ENCODE measurements at regions not wholly inside any gene's neighbourhood (a gene's known extent, or its start where the extent isn't known, plus 50 kb on each side); places are given as distances from the start of the nearest gene placed in this dataset.

DNA sequence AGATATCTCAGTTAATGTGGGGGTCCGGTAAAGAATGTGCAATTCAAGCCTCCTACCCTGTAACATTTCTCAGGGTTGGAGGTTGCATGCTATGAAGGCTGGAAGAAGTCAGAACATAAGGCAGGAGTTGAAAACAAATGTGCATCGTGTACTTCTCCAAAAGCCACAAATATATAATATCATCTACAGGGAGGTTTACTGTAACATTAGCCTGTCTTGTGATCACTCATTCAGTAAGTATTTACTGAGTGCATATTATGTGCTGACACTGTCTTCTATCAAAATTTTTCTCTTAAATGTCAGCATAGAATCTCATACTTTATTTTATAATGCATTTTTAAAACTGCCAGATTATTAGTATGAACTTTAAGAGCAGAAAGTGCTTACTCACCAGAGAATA lies 105.6 kb upstream of the ZNF366 start:
- H3K4me1 ChIP-seq (ENCODE audit: control insufficient read depth, insufficient read depth, low read length): peaks cover 8% of the 10 kb centered on the region
- H3K36me3 ChIP-seq (ENCODE audit: control insufficient read depth, insufficient read depth, low read length): no peaks in the 10 kb centered on the region
- H3K27me3 ChIP-seq (ENCODE audit: control insufficient read depth, insufficient read depth, low read length): no peaks in the 10 kb centered on the region
- no peaks in the 10 kb centered on the region for H3K9me3 ChIP-seq (ENCODE audit: control insufficient read depth, low read length)
- H3K9ac ChIP-seq (ENCODE audit: low read length): no peak overlapping the region
- no peak overlapping the region for H3K4me3 ChIP-seq (ENCODE audit: low read length)

DNA sequence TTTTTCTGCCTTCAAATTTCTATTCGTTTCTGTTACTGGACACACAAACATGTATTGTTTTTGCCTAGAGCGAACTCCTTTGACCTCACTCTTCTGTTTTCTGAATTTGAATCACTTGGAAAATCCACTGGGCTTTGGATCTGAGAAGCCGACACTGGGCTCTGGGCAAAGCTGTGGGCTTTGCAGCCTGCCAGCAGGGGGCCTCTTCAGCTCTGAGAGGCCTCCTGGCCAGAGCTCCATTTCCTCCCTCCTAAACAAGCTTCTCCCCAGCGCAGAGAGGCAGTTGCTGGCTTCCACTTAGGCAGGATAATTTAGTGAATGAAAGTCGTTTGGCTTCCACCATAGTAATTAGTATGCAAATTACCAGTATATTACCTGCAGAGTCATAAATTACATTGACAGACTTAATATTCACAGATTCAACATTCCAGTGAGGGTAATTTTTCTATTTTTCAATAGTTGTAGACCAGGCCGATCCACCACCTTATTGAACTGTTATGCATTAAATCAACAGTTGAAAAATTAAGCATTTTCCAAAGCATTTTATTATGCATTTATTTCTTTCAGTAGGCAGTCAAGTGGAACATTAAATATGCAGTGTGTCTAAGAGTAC lies 104.0 kb upstream of the ZNF366 start:
- Histone ChIP-seq H3K27me3 (ENCODE audit: control insufficient read depth, insufficient read depth, low read length) (no peaks in the 10 kb centered on the region), H3K9ac (ENCODE audit: low read length) (no peak overlapping the region), H3K9me3 (ENCODE audit: control insufficient read depth, low read length) (no peaks in the 10 kb centered on the region), H3K36me3 (ENCODE audit: control insufficient read depth, insufficient read depth, low read length) (no peaks in the 10 kb centered on the region), H3K4me1 (ENCODE audit: control insufficient read depth, insufficient read depth, low read length) (peaks cover 8% of the 10 kb centered on the region), H3K4me3 (ENCODE audit: low read length) (no peak overlapping the region)

DNA sequence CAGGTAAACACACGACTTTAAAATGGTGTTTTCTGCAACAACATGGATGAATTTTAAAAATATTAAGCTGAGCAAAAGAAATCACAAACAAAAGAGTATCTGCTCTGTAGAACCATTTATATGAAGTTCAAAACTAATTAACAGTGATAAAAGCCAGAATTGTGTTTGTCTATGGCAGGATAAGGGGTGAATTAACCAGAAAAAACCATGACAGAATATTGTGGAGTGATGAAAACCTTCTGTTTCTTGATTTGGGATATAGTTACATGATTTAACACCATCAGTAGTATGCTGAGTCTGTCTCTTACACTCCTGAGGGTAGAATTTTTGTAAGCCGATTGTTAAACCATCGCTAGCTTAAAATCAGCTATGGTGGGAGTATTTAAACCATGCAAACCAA lies 101.7 kb upstream of the ZNF366 start:
- H3K36me3 ChIP-seq (ENCODE audit: control insufficient read depth, insufficient read depth, low read length): no peaks in the 10 kb centered on the region
- H3K9me3 ChIP-seq (ENCODE audit: control insufficient read depth, low read length): no peaks in the 10 kb centered on the region
- peaks cover 17% of the 10 kb centered on the region for H3K4me1 ChIP-seq (ENCODE audit: control insufficient read depth, insufficient read depth, low read length)
- no peak overlapping the region for H3K9ac ChIP-seq (ENCODE audit: low read length)
- H3K4me3 ChIP-seq (ENCODE audit: low read length): no peak overlapping the region
- no peaks in the 10 kb centered on the region for H3K27me3 ChIP-seq (ENCODE audit: control insufficient read depth, insufficient read depth, low read length)

DNA sequence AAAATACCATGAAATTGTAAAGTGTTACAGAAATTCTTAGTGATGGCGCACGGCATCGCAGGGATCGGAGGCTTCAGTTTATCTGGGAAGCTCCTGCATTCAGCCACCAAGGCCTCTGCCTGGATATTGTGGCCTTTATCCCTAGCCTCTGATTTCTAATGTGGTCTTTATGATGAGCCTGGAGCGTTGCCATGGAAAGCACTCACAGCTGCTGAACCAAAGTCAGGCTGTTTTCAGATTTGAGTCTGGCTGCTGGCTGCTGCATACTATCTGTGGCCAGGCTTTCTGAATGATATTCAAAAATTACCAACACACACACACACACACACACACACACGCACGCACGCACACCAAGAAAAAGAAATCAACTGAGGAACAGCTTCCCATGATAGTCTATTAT lies 101.1 kb upstream of the ZNF366 start:
- Histone ChIP-seq H3K9me3 (ENCODE audit: control insufficient read depth, low read length) (no peaks in the 10 kb centered on the region), H3K4me1 (ENCODE audit: control insufficient read depth, insufficient read depth, low read length) (peaks cover 23% of the 10 kb centered on the region), H3K36me3 (ENCODE audit: control insufficient read depth, insufficient read depth, low read length) (no peaks in the 10 kb centered on the region), H3K27me3 (ENCODE audit: control insufficient read depth, insufficient read depth, low read length) (no peaks in the 10 kb centered on the region), H3K4me3 (ENCODE audit: low read length) (no peak overlapping the region), H3K9ac (ENCODE audit: low read length) (no peak overlapping the region)

DNA sequence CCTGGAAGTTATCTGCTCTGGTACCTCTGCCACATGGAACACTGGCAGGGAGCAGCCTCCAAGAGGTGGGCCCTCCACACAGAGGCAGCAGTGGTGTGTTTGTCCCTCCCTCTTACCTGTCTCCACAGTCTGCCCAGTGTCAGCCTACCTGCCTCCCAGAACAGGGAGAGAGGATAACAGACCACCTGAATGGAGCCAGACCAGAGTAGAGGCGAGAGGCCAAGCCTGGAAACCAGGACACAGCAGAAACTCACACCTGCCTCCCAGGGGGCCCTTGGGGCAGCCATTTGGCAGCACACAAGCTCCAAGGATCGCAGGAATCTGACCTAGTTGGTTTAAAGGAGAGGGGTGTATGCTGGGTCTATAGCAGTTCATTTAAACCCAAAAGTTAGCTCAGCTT lies 100.2 kb upstream of the ZNF366 start:
- peaks cover 32% of the 10 kb centered on the region for H3K4me1 ChIP-seq (ENCODE audit: control insufficient read depth, insufficient read depth, low read length)
- H3K27me3 ChIP-seq (ENCODE audit: control insufficient read depth, insufficient read depth, low read length): no peaks in the 10 kb centered on the region
- no peaks in the 10 kb centered on the region for H3K9me3 ChIP-seq (ENCODE audit: control insufficient read depth, low read length)
- no peaks in the 10 kb centered on the region for H3K36me3 ChIP-seq (ENCODE audit: control insufficient read depth, insufficient read depth, low read length)
- no peak overlapping the region for H3K4me3 ChIP-seq (ENCODE audit: low read length)
- H3K9ac ChIP-seq (ENCODE audit: low read length): no peak overlapping the region

DNA sequence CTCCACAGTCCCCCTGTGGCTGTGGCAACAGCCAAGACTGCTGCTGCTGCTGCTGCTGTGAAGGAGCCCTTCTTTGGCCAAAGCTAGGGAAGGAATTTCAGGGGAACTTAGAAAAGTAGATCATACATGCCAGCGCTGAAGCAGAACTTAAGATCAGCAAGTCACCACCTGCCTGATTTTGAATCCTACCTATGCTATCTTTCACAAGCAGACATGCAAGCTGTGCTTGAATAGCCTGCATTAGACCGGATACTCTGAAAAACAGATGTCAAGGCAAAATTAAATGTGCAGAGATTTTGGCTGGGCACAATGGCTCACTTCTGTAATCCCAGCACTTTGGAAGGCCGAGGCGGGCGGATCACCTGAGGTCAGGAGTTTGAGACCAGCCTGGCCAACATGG lies 99.3 kb upstream of the ZNF366 start:
- Histone ChIP-seq H3K4me3 (ENCODE audit: low read length) (no peak overlapping the region), H3K36me3 (ENCODE audit: control insufficient read depth, insufficient read depth, low read length) (no peaks in the 10 kb centered on the region), H3K9me3 (ENCODE audit: control insufficient read depth, low read length) (no peaks in the 10 kb centered on the region), H3K9ac (ENCODE audit: low read length) (no peak overlapping the region), H3K27me3 (ENCODE audit: control insufficient read depth, insufficient read depth, low read length) (no peaks in the 10 kb centered on the region), H3K4me1 (ENCODE audit: control insufficient read depth, insufficient read depth, low read length) (peaks cover 36% of the 10 kb centered on the region)

DNA sequence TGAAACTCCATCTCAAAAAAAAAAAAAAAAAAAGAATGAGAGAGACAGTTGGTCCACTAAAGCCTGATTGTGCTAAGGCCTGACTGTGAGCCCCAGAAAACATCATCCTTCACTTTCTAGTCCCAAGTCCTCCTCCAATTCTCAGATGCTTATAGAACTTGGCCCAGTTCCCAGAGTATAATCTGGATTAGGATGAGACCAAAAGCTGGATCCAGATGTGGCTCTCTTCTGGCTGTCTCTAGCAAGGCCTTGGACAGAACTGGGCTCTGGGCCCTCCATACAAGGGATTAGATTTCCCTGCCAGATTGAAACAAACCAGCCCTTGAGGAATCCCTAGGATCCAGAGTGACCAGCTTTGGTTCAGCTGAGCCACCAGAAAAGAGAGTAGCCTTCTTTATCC lies 98.4 kb upstream of the ZNF366 start:
- Histone ChIP-seq H3K9ac (ENCODE audit: low read length) (no peak overlapping the region), H3K4me1 (ENCODE audit: control insufficient read depth, insufficient read depth, low read length) (peaks cover 36% of the 10 kb centered on the region), H3K4me3 (ENCODE audit: low read length) (no peak overlapping the region), H3K27me3 (ENCODE audit: control insufficient read depth, insufficient read depth, low read length) (no peaks in the 10 kb centered on the region), H3K9me3 (ENCODE audit: control insufficient read depth, low read length) (no peaks in the 10 kb centered on the region), H3K36me3 (ENCODE audit: control insufficient read depth, insufficient read depth, low read length) (no peaks in the 10 kb centered on the region)

DNA sequence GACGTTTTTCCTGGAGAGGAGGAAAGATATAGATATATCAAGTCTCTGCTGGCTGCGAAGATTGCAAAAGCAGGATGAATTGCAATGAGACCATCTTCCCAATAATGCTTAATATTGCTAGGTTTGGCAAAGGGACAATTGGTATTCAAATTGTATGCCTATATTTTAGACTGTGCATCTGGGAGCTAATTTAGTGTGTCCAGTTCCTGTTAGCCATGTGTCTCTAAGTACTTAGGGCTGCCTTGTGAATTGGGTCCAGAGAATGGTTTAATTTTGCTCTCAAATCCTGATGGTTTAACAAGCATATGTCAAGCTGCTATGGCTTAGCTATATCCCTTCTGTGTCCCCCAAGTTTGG lies 97.6 kb upstream of the ZNF366 start:
- H3K9ac ChIP-seq (ENCODE audit: low read length): no peak overlapping the region
- no peaks in the 10 kb centered on the region for H3K27me3 ChIP-seq (ENCODE audit: control insufficient read depth, insufficient read depth, low read length)
- no peaks in the 10 kb centered on the region for H3K9me3 ChIP-seq (ENCODE audit: control insufficient read depth, low read length)
- peaks cover 41% of the 10 kb centered on the region for H3K4me1 ChIP-seq (ENCODE audit: control insufficient read depth, insufficient read depth, low read length)
- no peak overlapping the region for H3K4me3 ChIP-seq (ENCODE audit: low read length)
- no peaks in the 10 kb centered on the region for H3K36me3 ChIP-seq (ENCODE audit: control insufficient read depth, insufficient read depth, low read length)

DNA sequence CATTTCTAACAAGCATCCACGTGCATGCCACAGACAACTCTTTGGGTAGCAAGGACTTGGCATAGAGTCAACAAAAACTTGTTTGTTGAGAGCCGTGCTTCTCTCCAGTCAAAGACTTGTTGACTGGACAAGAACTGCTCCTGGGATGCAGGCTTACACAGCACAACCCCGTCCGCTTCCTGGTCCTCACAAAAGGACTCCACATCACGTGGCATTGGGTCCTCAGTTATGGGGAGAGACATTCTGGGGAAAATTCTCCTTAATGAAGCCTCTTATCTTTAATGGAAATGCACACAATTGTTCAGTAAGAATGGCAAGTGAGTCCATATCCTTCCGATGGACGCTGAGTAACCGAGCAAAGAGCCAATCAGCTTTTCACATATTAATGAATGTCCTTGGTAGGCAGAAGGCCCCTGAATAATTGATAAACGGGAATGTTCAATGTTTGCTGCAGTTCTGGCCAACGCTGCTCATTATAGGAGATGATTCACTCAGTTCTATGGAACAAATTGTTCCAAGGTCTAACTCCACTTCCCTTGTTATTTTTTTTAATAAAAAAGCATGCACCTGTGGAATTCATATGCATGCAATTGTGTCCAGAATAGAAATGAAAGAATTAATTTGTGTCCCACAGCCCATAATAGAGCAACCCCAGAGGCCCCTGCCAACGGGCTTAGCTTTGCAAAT lies 97.0 kb upstream of the ZNF366 start:
- Histone ChIP-seq H3K4me1 (ENCODE audit: control insufficient read depth, insufficient read depth, low read length) (peaks cover 47% of the 10 kb centered on the region), H3K9ac (ENCODE audit: low read length) (no peak overlapping the region), H3K9me3 (ENCODE audit: control insufficient read depth, low read length) (no peaks in the 10 kb centered on the region), H3K36me3 (ENCODE audit: control insufficient read depth, insufficient read depth, low read length) (no peaks in the 10 kb centered on the region), H3K4me3 (ENCODE audit: low read length) (no peak overlapping the region), H3K27me3 (ENCODE audit: control insufficient read depth, insufficient read depth, low read length) (no peaks in the 10 kb centered on the region)

DNA sequence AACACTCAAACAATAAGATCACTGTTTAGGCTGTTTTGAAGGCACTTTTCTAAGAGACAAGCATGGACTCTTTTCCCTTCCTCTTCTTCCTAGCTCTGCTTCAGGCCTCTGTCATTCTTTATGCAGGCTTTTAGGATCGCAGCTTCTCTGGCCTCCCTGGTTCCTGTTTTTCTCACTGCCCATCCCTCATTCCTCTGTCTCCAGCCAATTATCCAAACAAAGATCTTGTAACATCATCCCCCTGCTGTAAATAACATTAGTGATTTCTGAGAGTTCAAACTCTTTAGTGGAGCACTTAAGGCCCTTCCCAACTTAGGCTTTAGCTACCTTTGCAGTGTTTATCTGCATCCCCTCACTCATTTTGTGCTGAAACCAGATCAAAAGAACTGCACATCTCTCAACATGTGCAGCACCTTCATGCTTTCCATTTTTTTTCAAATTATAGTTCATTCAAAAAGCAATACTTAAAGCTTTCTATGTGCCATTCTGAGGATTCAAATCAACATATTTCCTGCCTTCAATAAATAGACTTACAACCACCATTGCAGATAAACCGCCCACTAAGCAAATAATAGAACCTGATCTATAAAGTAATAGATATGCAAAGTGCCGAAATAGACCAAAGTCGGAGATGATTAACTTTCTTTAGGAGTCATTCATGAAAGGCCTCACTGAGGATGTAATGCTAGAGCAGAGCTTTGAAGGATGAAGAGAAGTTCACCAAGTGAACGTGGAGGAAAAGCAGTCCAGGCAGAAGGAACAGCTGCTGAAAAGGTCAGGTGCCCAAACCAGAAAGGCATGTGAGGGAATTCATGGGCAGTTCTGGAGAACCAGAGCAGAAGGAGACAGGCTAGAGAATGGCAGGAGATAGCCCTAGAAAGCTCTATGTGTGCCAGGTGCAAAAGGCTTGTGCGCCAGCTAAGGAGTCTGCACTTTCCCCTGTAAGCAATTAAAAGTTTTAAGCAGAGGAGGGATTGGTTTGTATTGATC lies 95.8 kb upstream of the ZNF366 start:
- peaks cover 54% of the 10 kb centered on the region for H3K4me1 ChIP-seq (ENCODE audit: control insufficient read depth, insufficient read depth, low read length)
- no peak overlapping the region for H3K9ac ChIP-seq (ENCODE audit: low read length)
- H3K4me3 ChIP-seq (ENCODE audit: low read length): no peak overlapping the region
- H3K36me3 ChIP-seq (ENCODE audit: control insufficient read depth, insufficient read depth, low read length): no peaks in the 10 kb centered on the region
- H3K9me3 ChIP-seq (ENCODE audit: control insufficient read depth, low read length): no peaks in the 10 kb centered on the region
- H3K27me3 ChIP-seq (ENCODE audit: control insufficient read depth, insufficient read depth, low read length): no peaks in the 10 kb centered on the region

DNA sequence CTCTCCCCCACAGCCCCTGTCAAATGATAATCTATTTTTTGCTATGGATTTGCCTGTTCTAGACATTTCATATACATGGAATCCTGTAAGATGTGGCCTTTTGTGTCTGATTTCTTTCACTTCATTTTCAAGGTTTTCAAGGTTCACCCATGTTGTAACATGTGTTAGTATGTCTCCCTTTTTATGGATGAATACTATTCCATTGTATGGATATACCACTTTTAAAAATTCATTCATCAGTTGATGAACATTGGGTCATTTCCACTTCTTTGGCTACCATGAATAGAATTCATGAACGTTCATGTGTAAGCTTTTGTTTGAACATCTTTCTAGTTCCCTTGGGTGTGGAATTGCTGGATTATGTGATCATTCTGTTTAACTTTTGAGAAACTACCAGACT lies 94.7 kb upstream of the ZNF366 start:
- no peak overlapping the region for H3K9ac ChIP-seq (ENCODE audit: low read length)
- H3K4me3 ChIP-seq (ENCODE audit: low read length): no peak overlapping the region
- no peaks in the 10 kb centered on the region for H3K36me3 ChIP-seq (ENCODE audit: control insufficient read depth, insufficient read depth, low read length)
- no peaks in the 10 kb centered on the region for H3K9me3 ChIP-seq (ENCODE audit: control insufficient read depth, low read length)
- H3K4me1 ChIP-seq (ENCODE audit: control insufficient read depth, insufficient read depth, low read length): peaks cover 65% of the 10 kb centered on the region
- no peaks in the 10 kb centered on the region for H3K27me3 ChIP-seq (ENCODE audit: control insufficient read depth, insufficient read depth, low read length)

DNA sequence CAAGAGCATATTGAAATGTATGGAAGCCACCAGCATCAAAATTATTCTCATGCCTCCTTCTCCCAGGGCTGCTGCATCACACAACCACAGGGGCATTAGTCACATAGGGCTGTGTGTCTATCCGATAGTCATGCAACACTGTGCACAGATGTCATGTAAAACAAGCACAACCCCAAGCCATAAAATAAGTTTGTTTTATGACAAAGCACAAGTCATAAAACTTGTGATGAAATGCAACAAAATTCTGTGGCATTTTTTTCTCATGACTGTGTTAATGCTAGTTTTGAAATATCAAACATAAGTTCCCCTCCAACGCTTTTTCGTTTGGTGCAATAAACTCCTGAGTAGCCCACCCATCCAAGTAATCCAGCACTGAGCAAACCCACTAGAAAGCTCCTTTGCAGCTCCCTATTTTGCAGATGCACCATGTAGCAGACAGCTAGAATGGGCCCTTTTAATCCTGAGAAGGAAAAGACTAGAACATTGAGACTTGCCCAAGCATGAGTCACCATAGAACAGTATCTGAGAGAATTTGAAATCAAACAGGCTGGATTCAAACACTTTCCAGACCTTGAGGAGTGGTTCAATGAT lies 93.3 kb upstream of the ZNF366 start:
- Histone ChIP-seq H3K4me1 (ENCODE audit: control insufficient read depth, insufficient read depth, low read length) (peaks cover 70% of the 10 kb centered on the region), H3K9me3 (ENCODE audit: control insufficient read depth, low read length) (no peaks in the 10 kb centered on the region), H3K27me3 (ENCODE audit: control insufficient read depth, insufficient read depth, low read length) (no peaks in the 10 kb centered on the region), H3K36me3 (ENCODE audit: control insufficient read depth, insufficient read depth, low read length) (no peaks in the 10 kb centered on the region), H3K4me3 (ENCODE audit: low read length) (no peak overlapping the region), H3K9ac (ENCODE audit: low read length) (no peak overlapping the region)
